ENCODE measurements at regions not wholly inside any gene's neighbourhood (a gene's known extent, or its start where the extent isn't known, plus 50 kb on each side); places are given as distances from the start of the nearest gene placed in this dataset.

GRCh38 chr4:182124359-182124758 lies 118.8 kb upstream of the TENM3 start:
- TF ChIP-seq CTCF (IDR thresholded peaks at IDR 0.05 in 2 of 3, conservative IDR thresholded peaks at IDR 0.05 in 1 of 3; ENCODE audit: borderline replicate concordance in 1 of 3, insufficient read depth in 1 of 3, low read depth in 2 of 3, low read length in 2 of 3) (no peak), POLR2AphosphoS5 (IDR thresholded peaks at IDR 0.05; ENCODE audit: low read depth, low read length) (no peak), SP1 (IDR thresholded peaks at IDR 0.05; ENCODE audit: low read depth) (no peak), JUND (IDR thresholded peaks at IDR 0.05) (no peak), MAX (IDR thresholded peaks at IDR 0.05) (no peak), EZH2phosphoT487 (IDR thresholded peaks at IDR 0.05; ENCODE audit: borderline replicate concordance) (no peak), REST (IDR thresholded peaks at IDR 0.05; ENCODE audit: low read depth) (no peak), POLR2A (IDR thresholded peaks at IDR 0.05; ENCODE audit: borderline replicate concordance, extremely low read depth, insufficient read depth, insufficient read length) (no peak), RAD21 (IDR thresholded peaks at IDR 0.05; ENCODE audit: low read depth) (no peak), EZH2 (IDR thresholded peaks at IDR 0.05) (no peak), FOSL1 (IDR thresholded peaks at IDR 0.05; ENCODE audit: low read depth) (no peak)

All from HCT116 (cell line).